HG03342 (cell line): ENCODE measurements at regions not wholly inside any gene's neighbourhood (a gene's known extent, or its start where the extent isn't known, plus 50 kb on each side); places are given as distances from the start of the nearest gene placed in this dataset.
"Not testable (repeated sequence)": the region's sequence is repeated elsewhere in the genome, so short reads cannot be mapped to it uniquely, and the experiment has no call there.

Experiments
- ATAC-seq: cut with Tn5 transposase; IDR thresholded peaks from one replicate; pipeline ENCODE4 v1.9.1; 2021; ENCODE audit warnings: mild to moderate bottlenecking, moderate library complexity; ENCODE audit not compliant: unreplicated experiment

DNA sequence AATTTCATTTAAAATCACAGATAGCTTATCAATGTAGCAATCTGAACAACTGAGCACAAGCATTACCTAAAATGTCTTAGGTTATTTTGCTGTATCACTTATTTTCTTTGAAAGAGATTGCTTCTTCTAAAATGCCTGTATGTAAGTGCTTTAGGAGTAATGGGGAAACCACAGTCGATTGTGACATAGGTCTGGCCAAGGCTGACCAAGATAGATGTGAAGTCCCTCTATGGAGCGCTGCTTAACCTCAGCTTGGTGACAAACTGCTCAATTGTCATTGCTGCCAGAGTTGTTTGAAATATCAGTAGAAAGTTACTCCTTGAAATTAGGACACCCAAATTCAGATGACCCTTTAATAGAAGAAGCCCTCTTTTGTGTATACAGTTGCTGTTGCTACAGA lies 401.9 kb upstream of the NDST4 start:
- peak; percentile 31 for ATAC-seq

DNA sequence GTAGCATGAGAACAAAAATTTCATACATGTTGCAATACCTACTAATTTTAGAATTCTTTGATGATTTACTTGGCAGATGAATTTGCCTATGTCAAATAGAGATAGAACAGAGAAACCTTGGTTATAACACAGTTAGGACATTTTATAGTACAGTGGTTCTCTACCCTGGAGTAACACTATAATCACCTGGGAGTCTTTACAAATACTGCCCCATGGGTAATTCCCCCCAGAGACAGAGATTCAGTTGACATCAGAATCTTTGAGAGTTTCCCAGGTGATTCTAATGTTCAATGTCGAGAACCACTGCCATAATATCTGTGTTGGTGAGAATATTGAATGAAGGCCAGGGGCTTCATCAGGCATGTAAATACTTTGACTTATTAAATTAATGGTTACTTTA lies 401.3 kb upstream of the NDST4 start:
- no peak for ATAC-seq

DNA sequence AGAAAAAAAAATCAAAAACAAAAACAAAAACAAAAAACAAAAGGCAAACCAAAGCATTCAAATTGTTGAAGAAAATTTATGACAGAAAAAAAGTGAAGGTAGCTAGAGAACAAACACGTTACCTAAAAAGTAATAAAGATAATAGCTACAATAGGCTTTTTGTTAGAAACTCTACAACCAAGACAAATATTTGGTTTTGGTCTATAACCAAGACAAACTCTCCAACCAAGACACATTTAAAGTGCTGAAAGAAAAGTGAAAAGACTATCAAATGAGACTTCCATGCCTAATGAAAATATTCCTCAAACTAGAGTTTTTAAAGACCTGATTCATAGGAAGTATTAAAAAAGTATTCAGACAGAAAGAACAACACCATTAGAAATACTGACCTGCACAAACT lies 391.9 kb upstream of the NDST4 start:
- no peak for ATAC-seq

DNA sequence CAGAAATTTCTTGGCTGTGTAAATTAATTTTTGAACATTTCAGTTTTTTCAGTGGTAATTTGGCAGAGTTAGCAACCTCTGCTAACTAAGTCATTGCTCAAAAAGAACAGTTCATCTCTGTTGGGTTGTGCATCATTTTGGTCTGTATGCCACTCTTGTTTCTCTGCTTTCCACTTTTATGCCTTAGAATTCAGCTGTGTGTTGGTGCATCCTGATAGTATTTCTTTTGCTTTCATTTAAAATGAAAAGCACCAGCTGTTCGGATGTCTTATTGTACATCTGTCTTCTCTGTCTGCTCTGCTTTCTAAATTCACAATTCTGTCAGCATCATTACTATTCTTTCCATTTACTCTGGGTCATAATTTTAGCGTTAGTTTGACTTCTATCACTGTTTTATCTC lies 388.2 kb upstream of the NDST4 start:
- ATAC-seq = no peak

DNA sequence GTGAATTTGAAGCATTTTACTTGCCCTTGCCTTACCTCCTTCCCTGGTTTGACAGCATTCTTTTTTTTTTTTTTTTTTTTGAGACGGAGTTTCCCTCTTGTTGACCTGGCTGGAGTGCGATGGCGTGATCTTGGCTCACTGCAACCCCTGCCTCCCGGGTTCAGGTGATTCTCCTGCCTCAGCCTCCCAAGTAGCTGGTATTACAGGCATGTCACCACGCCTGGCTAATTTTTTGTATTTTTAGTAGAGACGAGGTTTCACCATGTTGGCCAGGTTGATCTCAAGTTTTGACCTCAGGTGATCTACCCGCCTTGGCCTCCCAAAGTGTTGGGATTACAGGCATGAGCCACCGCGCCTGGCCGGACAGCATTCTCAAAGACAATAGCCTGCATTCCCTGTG lies 380.4 kb upstream of the NDST4 start:
- ATAC-seq = not testable (repeated sequence)

DNA sequence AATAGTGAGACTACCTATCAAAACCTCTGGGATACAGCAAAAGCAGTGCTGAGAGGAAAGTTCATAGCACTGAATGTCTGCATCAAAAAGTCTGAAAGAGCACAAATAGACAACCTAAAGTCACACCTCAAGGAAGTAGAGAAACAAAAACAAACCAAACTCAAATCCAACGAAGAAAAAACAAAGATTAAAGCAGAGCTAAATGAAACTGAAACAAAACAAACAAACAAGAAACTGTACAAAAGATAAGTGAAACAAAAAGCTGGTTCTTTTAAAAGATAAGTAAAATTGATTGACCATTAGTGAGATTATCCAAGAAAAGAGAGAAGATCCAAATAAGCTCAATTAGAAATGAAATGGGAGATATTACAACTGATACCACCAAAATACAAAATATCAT lies 378.3 kb upstream of the NDST4 start:
- no peak for ATAC-seq

DNA sequence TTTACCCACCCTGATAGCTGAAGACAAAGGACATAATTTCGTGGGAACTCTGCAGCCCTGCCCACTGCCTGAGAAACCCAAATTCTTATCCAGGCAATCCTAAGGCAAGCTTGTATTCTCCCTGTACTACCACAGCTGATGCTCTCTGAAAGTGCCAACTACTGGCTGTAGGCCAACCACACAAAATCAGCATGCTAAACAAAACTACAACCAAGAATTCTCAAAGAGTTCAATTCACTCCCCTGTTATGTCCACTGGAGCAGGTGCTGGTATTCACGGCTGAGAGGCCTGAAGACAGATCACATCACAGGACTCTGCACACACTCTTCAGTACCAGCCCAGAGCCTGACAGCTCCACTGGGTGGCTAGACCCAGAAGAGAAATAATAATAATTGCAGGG lies 375.9 kb upstream of the NDST4 start:
- no peak for ATAC-seq

DNA sequence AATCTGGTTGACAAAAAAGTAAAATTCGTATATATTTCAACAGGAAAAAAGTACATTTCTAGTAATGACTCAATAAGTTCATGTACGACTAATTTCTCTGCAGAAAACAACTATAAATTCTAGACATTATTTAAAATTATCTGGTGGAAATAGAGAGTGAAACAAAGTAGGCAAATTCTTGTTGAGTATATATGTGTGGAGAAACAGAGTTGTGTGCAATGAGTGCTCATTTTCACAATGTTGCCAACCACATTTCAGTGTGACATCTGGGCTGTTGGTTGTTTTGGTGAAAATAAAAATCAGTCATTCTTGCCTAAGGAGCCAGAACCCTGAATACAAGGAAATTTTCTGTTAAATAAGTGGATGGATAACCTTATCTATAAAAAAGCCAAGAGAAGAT lies 372.0 kb upstream of the NDST4 start:
- ATAC-seq = no peak

DNA sequence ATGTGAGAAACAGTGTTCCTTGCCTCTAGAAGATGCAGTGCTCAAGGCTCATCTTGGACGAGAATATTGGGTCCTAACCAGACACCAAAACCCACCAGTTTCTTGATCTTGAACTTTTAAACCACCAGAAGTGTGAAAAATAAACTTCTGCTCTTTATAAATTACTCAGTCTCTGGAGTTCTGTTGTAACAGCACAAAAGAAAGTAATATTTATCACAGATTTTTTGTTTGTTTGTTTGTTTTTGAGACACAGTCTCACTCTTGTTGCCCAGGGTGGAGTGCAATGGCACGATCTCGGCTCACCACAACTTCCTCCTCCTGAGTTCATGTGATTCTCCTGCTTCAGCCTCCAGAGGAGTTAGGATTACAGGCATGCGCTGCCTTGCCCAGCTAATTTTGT lies 371.1 kb upstream of the NDST4 start:
- ATAC-seq = no peak

DNA sequence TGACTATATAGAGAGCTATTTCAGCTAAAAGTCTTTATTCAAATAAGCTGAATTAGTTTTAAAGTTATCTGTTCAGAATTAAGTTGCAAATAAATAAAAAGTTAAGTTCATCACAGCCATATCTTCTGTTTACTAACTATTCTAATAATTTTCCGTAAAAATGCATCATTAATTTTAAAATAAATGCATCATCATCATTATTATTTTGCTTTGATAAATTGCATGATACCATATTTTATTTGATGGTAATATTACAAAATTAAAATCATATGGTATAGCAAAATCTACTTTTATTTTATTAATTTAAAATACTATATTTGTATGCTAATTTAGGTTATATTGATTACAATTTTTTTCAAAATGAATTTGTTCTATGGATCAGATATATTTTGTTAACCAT lies 357.3 kb upstream of the NDST4 start:
- ATAC-seq = no peak

DNA sequence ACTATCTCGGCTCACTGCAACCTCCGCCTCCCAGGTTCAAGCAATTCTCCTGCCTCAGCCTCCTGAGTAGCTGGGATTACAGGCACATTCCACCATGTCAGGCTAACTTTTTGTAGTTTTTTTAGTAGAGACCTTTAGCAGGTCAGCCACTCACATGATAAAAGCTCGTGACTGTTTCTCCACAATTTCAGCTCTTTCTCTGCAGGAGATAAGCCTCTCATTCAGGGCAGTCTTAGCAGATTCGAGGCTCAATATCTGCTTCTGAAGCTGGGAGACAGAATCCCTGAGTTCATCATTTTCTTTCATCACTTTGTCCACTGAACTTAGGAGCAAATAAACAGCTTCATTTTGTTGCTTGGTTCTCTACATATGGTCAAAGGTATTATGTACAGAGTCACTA lies 345.9 kb upstream of the NDST4 start:
- not testable (repeated sequence) for ATAC-seq

DNA sequence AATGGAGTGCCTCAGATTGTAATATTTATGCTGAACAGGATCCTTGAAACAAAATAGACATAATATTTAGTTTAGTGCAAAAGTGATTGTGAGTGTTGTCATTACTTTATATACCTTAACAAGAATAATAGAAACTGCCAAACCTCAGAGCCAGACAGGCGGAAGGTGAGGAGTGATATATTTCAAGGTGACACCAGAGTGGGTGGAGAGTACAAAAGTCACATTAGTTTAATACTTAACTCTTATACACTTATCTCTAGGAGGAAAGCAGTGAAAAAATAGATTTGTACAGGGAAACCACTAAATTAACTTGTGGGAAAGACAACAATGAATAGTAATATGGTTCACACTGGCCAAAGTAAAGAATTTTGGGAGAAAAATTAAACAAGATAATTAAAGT lies 342.8 kb upstream of the NDST4 start:
- ATAC-seq = no peak

DNA sequence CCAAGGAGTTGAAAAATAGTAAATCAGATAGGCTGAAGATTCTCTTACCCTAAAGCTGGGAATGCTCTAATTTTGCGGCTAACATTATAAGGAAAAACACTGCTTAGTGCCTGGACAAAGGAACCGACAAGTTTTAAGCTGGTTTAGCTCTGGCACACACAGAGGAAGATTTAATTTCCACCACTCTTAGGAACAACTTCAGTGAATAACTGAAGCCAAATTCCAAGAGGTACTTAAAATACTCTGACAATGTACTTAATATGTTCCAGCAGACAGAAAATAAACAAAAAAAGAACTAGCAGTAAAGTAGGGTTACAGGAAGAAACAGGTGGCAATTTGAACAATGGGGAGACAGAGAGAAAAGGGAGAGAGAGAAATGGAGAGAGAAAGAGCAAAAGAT lies 340.8 kb upstream of the NDST4 start:
- ATAC-seq = no peak

DNA sequence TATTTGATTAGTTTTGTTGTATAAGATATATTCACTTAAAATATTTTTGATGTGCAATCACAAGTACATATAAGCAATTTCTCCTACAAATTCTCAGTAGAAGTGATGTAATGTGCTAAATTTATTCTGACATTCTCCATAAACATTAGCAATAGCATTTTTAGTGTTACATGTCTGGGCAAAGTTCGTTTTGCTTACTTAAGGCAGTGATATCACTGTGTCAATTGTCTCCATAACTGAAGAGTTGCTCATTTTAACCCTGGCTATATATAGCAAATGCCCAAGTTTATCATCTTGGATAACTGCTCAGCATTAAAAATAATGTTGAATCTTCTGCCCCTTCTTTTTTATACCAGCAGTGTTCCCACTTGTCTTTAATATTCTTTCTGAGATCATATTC lies 340.0 kb upstream of the NDST4 start:
- ATAC-seq = no peak

DNA sequence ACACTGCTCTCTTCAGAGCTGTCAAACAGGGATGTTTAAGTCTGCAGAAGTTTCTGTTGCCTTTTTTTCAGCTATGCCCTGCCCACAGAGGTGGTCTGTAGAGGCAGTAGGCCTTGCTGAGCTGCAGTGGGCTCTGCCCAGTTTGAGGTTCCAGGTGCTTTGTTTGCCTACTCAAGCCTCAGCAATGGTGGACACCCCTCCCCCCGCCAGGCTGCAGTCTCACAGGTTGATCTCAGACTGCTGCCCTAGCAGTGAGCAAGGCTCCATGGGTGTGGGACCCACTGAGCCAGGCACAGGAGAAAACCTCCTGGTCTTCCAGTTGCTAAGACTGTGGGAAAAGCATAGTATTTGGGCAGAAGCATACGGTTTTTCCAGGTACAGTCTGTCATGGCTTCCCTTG lies 338.8 kb upstream of the NDST4 start:
- ATAC-seq = not testable (repeated sequence)

DNA sequence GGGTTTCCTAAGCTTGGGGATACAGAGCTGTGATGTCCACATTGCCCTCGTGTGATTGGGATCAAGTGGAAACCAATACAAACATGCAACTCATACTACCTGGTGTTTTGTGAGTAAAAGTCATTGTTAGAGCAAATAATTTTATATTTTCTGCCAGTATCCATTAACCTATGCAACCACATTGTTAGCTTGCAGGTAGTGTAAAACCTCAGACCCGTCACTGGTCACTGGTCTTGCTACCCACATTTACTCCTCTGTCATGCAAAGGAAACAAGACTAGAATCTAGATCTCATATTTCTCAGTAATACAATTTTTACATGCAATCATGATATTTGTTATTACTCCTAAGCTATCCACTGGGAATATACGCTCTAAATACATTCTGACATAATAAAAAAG lies 324.3 kb upstream of the NDST4 start:
- no peak for ATAC-seq

DNA sequence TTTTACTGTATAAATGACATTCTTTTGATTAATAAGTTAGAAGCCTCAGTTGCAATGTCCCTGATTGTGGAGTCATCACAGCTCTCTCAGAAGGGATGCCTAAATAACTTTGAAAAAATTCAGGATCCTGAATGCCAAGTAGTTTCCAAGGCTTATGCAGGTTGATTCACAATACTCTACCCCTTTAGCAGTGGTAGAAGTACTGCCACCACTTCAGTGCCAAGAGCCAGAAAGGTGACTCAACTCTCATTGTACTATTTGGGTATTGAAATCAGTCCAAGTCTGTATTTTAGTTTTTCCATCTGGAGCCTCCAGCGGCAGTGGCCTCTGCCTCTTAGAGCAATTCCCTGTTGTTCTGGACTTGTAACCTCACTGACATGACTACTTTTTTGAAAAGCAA lies 320.1 kb upstream of the NDST4 start:
- no peak for ATAC-seq

DNA sequence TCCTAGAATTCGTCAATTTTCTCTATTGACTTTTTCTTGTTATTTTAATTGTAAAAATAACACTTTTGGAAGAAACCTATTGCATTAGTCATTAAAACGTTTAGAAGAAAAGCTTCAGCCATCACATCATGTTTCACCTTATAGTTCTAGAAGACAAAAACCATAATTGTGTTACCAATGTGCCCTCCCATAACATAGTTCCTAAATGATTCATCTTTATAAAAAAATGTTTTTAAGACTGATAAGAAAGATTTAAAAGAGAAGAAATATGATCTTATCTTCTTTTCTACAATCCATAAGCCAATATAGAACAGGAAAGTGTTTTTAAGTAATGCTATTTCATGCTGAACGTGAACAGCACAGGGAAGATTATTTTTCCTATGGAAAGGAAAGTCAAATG lies 316.6 kb upstream of the NDST4 start:
- no peak for ATAC-seq

DNA sequence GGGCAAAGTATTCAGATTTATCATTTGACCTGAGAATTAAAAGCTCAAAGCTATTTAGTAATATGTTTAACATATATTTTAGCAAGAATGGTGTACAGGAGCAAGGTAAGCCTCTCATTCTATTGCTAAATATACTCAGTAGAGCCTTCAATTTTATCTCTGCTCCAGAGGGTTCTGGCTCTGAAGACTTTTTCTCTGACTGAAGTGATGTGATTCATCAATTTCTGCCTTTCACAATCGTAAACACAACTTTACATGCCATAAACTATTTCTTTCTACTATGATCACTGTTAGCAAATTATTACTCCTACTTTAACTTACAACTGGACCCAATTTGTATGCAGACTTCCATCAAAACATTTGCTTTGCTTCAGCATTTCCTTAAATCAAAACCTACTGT lies 315.0 kb upstream of the NDST4 start:
- no peak for ATAC-seq

DNA sequence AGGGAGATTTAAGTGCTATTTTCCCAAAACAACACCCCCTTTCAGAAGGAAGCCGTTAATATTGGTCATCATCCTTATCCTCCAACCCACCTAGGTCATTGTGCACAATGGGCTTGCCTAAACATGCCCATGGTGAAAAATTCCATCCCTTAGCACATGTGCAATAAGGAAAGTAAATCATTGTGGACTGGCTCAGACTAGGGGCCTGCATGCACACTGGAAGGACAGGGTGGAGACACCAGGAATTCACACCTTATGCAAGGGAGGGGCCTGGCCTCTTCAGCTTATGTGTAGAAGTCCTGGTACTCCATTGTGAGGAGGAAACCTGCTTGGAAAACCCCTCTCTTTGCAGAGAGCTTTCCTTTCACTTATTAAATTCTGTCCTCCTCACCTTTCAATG lies 311.4 kb upstream of the NDST4 start:
- no peak for ATAC-seq

DNA sequence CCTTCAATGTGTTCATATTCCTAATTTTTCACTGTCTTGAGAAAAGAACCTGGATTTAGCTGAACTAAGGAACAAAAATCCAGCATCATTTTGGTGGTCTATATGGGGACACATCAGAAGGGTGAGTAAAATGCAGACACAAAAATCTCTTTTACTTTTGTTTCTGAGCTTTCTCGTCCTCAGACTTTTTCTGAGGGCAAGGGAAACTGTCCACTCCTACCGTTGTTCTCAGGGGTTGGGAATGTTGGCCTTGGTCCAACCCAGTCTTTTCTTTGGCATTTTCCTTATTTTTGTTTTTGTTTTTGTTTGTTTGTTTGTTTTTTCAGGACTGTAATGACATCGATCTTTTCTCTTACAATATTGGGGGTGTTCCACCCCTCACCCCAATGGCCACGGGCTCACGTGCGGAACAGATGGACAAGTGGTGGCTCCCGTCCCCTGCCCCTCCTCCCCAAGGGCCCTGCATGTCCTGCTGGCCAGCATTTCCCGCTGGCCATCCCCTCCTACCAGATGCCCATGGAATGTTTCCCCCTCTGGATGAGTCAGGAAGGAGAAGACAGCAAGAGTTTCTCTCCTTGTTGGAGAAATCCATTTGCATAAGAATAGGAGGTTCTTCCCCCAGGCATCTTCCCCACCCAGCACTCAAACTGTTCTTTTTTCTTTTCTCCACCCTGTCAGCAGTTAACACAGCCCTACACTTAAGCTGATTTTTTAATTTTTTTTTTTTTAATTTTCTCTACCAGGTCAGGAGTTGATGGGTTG lies 305.4 kb upstream of the NDST4 start:
- no peak for ATAC-seq

DNA sequence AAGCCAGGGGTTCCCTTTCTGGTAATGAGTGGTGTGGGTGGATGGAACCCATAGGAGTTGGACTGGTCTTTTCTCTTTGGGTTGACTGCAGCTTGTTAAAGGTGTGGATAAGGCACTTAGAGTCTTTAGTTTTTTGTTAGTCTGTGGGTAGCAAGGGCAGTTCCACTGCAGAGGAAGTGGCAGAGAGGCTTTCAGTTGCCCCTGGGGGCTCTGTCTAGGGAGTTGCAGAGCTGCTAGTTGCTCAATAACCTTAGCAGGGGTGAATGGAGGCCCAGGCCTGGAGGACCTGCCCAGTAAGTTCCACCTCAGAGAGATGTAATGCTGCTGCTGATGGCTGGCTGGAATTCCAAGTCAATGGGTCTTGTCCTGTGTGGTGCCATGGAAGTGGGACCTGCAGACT lies 282.6 kb upstream of the NDST4 start:
- no peak for ATAC-seq

DNA sequence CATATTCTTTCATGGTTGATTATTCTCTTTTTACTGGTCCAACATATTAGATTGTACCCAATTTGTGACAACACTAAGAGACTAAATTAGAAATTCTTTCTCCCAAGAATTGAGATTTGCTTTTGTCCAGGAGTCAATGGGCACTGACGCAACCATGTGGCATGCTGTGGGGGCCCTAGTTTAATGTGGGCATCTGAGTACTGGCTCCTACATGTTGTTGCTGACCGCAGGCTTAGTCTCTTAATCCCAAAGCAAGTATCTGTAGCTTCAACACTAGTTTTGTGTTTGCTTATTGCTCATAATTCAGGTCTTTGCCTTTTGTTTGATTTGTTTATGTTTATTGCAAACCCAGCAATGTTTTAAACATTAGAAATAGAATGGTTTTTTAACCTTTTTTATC lies 263.4 kb upstream of the NDST4 start:
- no peak for ATAC-seq
